GM19467 (cell line): ENCODE measurements at regions not wholly inside any gene's neighbourhood (a gene's known extent, or its start where the extent isn't known, plus 50 kb on each side); places are given as distances from the start of the nearest gene placed in this dataset.

Experiments
- ATAC-seq: cut with Tn5 transposase; IDR thresholded peaks from one replicate; pipeline ENCODE4 v1.9.1; 2021; ENCODE audit warnings: mild to moderate bottlenecking, moderate library complexity; ENCODE audit not compliant: unreplicated experiment

- no peak for ATAC-seq
These were observed 151.6 kb upstream of the PTPRK start for GRCh38 chr6:128672023-128672422.

GRCh38 chr6:128667339-128667858 lies 147.0 kb upstream of the PTPRK start:
- no peak for ATAC-seq

GRCh38 chr6:128666405-128666804 lies 146.0 kb upstream of the PTPRK start:
- ATAC-seq: no peak

- peak; percentile 51 for ATAC-seq
These were observed 142.8 kb upstream of the PTPRK start for GRCh38 chr6:128663238-128663637.

GRCh38 chr6:128659878-128660622 lies 139.7 kb upstream of the PTPRK start:
- ATAC-seq: no peak

- no peak for ATAC-seq
These were observed 138.9 kb upstream of the PTPRK start for GRCh38 chr6:128659276-128659675.

GRCh38 chr6:128657181-128657580 lies 136.8 kb upstream of the PTPRK start:
- ATAC-seq: no peak

- ATAC-seq: peak; percentile 68
These were observed 135.6 kb upstream of the PTPRK start for GRCh38 chr6:128655978-128656498.

- ATAC-seq: no peak
These were observed 127.7 kb upstream of the PTPRK start for GRCh38 chr6:128648022-128648598.

- no peak for ATAC-seq
These were observed 121.7 kb upstream of the PTPRK start for GRCh38 chr6:128642132-128642531.

GRCh38 chr6:128641703-128642102 lies 121.3 kb upstream of the PTPRK start:
- ATAC-seq: no peak

GRCh38 chr6:128638817-128639216 lies 118.4 kb upstream of the PTPRK start:
- ATAC-seq: no peak

GRCh38 chr6:128635219-128635618 lies 114.8 kb upstream of the PTPRK start:
- ATAC-seq: no peak

GRCh38 chr6:128632131-128632530 lies 111.7 kb upstream of the PTPRK start:
- no peak for ATAC-seq

- ATAC-seq: no peak
These were observed 110.6 kb upstream of the PTPRK start for GRCh38 chr6:128631031-128631430.

- ATAC-seq: no peak
These were observed 109.8 kb upstream of the PTPRK start for GRCh38 chr6:128630213-128630612.

GRCh38 chr6:128617285-128617684 lies 96.9 kb upstream of the PTPRK start:
- no peak for ATAC-seq

- ATAC-seq: no peak
These were observed 95.9 kb upstream of the PTPRK start for GRCh38 chr6:128616342-128616741.

- ATAC-seq: peak; percentile 67
These were observed 86.2 kb upstream of the PTPRK start for GRCh38 chr6:128606611-128607010.

- ATAC-seq: no peak
These were observed 85.6 kb upstream of the PTPRK start for GRCh38 chr6:128605961-128606360.

GRCh38 chr6:128601060-128601459 lies 80.7 kb upstream of the PTPRK start:
- no peak for ATAC-seq

GRCh38 chr6:128600397-128600951 lies 80.1 kb upstream of the PTPRK start:
- no peak for ATAC-seq
